SK-N-SH treated with all-trans-retinoic acid at 6 μM for 48 hours (cell line): ENCODE measurements at regions not wholly inside any gene's neighbourhood (a gene's known extent, or its start where the extent isn't known, plus 50 kb on each side); places are given as distances from the start of the nearest gene placed in this dataset.

Experiments
- CSRNP3 ChIP-seq: fragments of 250-450 bp; sonication (Bioruptor Pico); IDR thresholded peaks from 2 replicates; pipeline ENCODE4 v1.5.1; 2021; ENCODE audit warnings: mild to moderate bottlenecking, moderate library complexity
- ZNF70 ChIP-seq: fragments of 450-650 bp; formaldehyde crosslinking; IDR thresholded peaks from 2 replicates; pipeline ENCODE4 v1.5.0; 2020; ENCODE audit warnings: mild to moderate bottlenecking, moderate library complexity

DNA sequence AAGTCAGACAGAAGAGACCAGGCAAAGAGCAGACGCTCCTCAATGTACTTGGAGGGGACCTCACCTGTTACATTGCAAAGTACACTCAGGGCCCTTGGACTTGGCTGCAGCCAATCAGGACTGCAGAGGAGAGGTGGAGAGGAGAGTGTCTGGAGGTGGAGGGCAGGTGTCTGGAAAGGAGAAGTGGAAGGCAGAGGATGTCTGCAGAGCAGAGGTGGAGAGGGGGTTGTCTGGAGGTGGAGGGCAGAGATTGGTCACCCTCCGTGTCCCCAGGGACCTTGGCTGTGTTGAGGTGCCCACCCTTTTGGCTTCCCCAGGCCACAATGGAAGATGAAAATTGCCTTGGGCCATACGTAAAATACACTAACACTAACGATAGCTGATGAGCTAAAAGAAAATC lies 241.3 kb upstream of the IRX2 start:
- TF ChIP-seq ZNF70 (CRISPR knock-in tag) (no peak), CSRNP3 (CRISPR knock-in tag) (no peak)
